ENCODE measurements at regions not wholly inside any gene's neighbourhood (a gene's known extent, or its start where the extent isn't known, plus 50 kb on each side); places are given as distances from the start of the nearest gene placed in this dataset.

DNA sequence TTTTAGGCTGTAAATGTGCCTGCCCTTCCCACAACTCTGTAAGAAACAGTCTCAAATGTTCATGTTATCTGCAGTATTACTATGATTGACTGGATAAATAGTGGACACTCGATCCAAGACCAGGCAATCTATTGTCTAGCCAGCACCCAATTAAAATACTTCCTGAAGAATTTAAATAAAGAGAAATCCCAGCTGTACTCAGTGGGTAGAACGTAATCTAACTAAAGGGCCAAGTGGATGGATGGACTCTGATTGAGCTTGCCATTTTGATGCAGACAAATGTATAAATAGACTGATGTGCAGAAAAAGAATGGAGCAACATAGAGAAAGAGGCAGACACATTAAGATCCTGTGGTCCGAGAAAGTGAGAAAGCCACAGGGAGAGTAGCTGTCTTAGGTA lies 158.0 kb downstream of the IPMK start:
- TF ChIP-seq, protein P1, sequence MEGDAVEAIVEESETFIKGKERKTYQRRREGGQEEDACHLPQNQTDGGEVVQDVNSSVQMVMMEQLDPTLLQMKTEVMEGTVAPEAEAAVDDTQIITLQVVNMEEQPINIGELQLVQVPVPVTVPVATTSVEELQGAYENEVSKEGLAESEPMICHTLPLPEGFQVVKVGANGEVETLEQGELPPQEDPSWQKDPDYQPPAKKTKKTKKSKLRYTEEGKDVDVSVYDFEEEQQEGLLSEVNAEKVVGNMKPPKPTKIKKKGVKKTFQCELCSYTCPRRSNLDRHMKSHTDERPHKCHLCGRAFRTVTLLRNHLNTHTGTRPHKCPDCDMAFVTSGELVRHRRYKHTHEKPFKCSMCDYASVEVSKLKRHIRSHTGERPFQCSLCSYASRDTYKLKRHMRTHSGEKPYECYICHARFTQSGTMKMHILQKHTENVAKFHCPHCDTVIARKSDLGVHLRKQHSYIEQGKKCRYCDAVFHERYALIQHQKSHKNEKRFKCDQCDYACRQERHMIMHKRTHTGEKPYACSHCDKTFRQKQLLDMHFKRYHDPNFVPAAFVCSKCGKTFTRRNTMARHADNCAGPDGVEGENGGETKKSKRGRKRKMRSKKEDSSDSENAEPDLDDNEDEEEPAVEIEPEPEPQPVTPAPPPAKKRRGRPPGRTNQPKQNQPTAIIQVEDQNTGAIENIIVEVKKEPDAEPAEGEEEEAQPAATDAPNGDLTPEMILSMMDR (conservative IDR thresholded peaks at IDR 0.05; ENCODE audit: low read length): no peak
- no peak for TF ChIP-seq EZH2phosphoT487 (IDR thresholded peaks at IDR 0.05; ENCODE audit: borderline replicate concordance, low read depth, low read length)
